NCI-H345 (cell line): ENCODE measurements at regions not wholly inside any gene's neighbourhood (a gene's known extent, or its start where the extent isn't known, plus 50 kb on each side); places are given as distances from the start of the nearest gene placed in this dataset.
"Not testable (repeated sequence)": the region's sequence is repeated elsewhere in the genome, so short reads cannot be mapped to it uniquely, and the experiment has no call there.

Source experiments
- DNase-seq: peaks from one replicate; lab custom pipeline; 2025; lab: John Stamatoyannopoulos, UW

GRCh38 chr2:160584972-160585494 lies 91.4 kb upstream of the RBMS1 start:
- DNase-seq = no peak

GRCh38 chr2:160590664-160591063 lies 97.1 kb upstream of the RBMS1 start:
- DNase-seq = no peak

GRCh38 chr2:160592401-160592800 lies 98.8 kb upstream of the RBMS1 start:
- DNase-seq = no peak

- DNase-seq = no peak
Measured at GRCh38 chr2:160592993-160593392, 99.4 kb upstream of the RBMS1 start.

- no peak for DNase-seq
Measured at GRCh38 chr2:160596441-160596840, 102.8 kb upstream of the RBMS1 start.

GRCh38 chr2:160600437-160600836 lies 106.8 kb upstream of the RBMS1 start:
- DNase-seq = not testable (repeated sequence)

- no peak for DNase-seq
Measured at GRCh38 chr2:160602073-160602472, 108.5 kb upstream of the RBMS1 start.

GRCh38 chr2:160603771-160604510 lies 110.3 kb upstream of the RBMS1 start:
- no peak for DNase-seq

GRCh38 chr2:160606341-160606740 lies 112.7 kb upstream of the RBMS1 start:
- DNase-seq = no peak

- DNase-seq = no peak
Measured at GRCh38 chr2:160608599-160608998, 115.0 kb upstream of the RBMS1 start.

- DNase-seq = no peak
Measured at GRCh38 chr2:160609346-160609745, 115.7 kb upstream of the RBMS1 start.

GRCh38 chr2:160610041-160610440 lies 116.4 kb upstream of the RBMS1 start:
- DNase-seq = no peak

GRCh38 chr2:160612266-160612856 lies 118.8 kb upstream of the RBMS1 start:
- DNase-seq = no peak

- no peak for DNase-seq
Measured at GRCh38 chr2:160613466-160614153, 120.0 kb upstream of the RBMS1 start.

- no peak for DNase-seq
Measured at GRCh38 chr2:160614391-160614790, 120.8 kb upstream of the RBMS1 start.

- no peak for DNase-seq
Measured at GRCh38 chr2:160615706-160616105, 122.1 kb upstream of the RBMS1 start.

GRCh38 chr2:160616149-160616548 lies 122.5 kb upstream of the RBMS1 start:
- DNase-seq = no peak

- DNase-seq = no peak
Measured at GRCh38 chr2:160621748-160622147, 128.1 kb upstream of the RBMS1 start.

GRCh38 chr2:160628020-160628637 lies 134.5 kb upstream of the RBMS1 start:
- peak; percentile 56 for DNase-seq

GRCh38 chr2:160628811-160629210 lies 135.2 kb upstream of the RBMS1 start:
- no peak for DNase-seq

GRCh38 chr2:160630801-160631590 lies 137.4 kb upstream of the RBMS1 start:
- no peak for DNase-seq
